ENCODE measurements at regions not wholly inside any gene's neighbourhood (a gene's known extent, or its start where the extent isn't known, plus 50 kb on each side); places are given as distances from the start of the nearest gene placed in this dataset.

DNA sequence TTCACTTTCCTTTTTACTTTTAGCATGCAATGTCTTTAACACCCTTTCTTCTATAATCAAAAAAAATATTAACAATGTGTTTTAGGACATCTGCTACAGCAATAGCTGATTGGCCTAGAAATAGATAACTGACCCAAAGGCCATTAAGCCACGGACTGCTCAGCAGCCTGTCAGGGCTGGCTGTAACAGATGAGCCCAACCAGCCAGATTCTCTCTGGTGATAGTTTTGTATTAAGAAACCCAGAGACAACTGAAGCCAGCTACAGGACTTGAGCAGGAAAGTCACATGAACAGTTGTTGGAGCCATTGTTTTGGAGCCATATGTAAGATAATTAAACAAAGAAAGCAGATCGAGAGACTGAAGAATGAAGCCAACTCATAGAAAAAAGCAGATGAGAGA is 80.3 kb downstream of the DDIT4L start:
- H3K4me1 ChIP-seq = no peaks in the 10 kb centered on the region

DNA sequence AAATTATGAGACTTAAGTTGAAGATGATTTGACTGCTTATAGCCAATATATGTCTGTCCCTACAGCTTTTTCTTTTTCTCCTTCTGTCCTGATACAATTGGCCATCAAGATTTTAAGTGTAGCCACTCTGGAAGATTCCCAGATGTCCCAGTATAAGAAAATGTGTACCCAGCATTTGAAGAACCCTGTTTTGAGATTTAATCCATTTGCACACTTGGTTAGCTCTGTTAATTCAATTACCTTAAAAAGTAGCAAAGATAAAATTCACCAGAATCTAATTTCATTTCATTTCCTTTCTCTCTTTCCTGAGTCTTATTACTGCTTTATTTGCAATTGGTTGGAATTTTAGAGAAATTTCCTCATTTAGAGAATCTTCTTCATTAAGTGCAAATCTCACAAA is 81.4 kb downstream of the DDIT4L start:
- Histone ChIP-seq H3K9me3 (no peaks in the 10 kb centered on the region), H3K4me1 (no peaks in the 10 kb centered on the region), H3K27ac (no peak overlapping the region), H3K4me3 (no peak overlapping the region), H3K36me3 (ENCODE audit: insufficient read depth in 1 of 2, low read depth in 1 of 2) (no peaks in the 10 kb centered on the region), H3K27me3 (ENCODE audit: insufficient read depth in 3 of 3, low read length in 2 of 3) (no peaks in the 10 kb centered on the region)
- no peak for DNase-seq
- TF ChIP-seq, protein P1, sequence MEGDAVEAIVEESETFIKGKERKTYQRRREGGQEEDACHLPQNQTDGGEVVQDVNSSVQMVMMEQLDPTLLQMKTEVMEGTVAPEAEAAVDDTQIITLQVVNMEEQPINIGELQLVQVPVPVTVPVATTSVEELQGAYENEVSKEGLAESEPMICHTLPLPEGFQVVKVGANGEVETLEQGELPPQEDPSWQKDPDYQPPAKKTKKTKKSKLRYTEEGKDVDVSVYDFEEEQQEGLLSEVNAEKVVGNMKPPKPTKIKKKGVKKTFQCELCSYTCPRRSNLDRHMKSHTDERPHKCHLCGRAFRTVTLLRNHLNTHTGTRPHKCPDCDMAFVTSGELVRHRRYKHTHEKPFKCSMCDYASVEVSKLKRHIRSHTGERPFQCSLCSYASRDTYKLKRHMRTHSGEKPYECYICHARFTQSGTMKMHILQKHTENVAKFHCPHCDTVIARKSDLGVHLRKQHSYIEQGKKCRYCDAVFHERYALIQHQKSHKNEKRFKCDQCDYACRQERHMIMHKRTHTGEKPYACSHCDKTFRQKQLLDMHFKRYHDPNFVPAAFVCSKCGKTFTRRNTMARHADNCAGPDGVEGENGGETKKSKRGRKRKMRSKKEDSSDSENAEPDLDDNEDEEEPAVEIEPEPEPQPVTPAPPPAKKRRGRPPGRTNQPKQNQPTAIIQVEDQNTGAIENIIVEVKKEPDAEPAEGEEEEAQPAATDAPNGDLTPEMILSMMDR (IDR thresholded peaks at IDR 0.05) = no peak
- ATAC-seq = no peak
- intact Hi-C loops (cut with DNase I) = no loop called here

More for the DNA sequence above, 80.3 kb downstream of the DDIT4L start:
- no peak overlapping the region for H3K4me3 ChIP-seq
- intact Hi-C loops (cut with DNase I) = no loop called here
- no peak overlapping the region for H3K27ac ChIP-seq
- no peak for ATAC-seq
- WGBS, 3 donors = 49 to 63% (median 55%) methylated on average over 2 of the region's 2 CpGs
- TF ChIP-seq, protein P1 (IDR thresholded peaks at IDR 0.05) = no peak
- H3K27me3 ChIP-seq (ENCODE audit: insufficient read depth in 3 of 3, low read length in 2 of 3) = no peaks in the 10 kb centered on the region
- no peaks in the 10 kb centered on the region for H3K36me3 ChIP-seq (ENCODE audit: insufficient read depth in 1 of 2, low read depth in 1 of 2)
- no peak for DNase-seq
- H3K9me3 ChIP-seq = no peaks in the 10 kb centered on the region

DNA sequence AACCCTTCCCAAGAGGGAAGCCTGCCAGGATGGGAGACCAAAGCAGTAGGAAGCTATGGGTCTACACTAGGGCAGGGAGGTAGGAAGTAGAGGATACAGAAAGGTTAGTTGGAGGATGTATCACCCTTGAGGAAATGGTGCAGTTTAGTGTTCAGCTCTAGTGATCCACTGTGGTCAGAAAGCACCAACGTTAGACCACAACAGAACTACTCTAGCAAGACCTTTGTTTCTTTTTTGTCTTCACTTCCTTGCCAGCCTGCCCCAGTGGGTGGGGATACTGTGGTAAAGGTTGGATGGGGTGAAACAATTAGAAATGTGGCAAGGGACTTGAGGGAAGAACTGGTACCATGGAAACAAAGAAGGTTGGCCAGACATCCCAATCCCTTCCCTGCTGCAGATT is 83.3 kb downstream of the DDIT4L start:
- H3K4me1 ChIP-seq = no peaks in the 10 kb centered on the region
- no peaks in the 10 kb centered on the region for H3K9me3 ChIP-seq
- H3K4me3 ChIP-seq = no peak overlapping the region
- intact Hi-C loops (cut with DNase I) = no loop called here
- DNase-seq (no peak), ATAC-seq (no peak)
- H3K36me3 ChIP-seq (ENCODE audit: insufficient read depth in 1 of 2, low read depth in 1 of 2) = no peaks in the 10 kb centered on the region
- H3K27ac ChIP-seq = no peak overlapping the region
- TF ChIP-seq, protein P1 (IDR thresholded peaks at IDR 0.05) = no peak
- WGBS, 3 donors = 64 to 69% (median 66%) methylated on average over 1 of the region's 1 CpG
- no peaks in the 10 kb centered on the region for H3K27me3 ChIP-seq (ENCODE audit: insufficient read depth in 3 of 3, low read length in 2 of 3)

DNA sequence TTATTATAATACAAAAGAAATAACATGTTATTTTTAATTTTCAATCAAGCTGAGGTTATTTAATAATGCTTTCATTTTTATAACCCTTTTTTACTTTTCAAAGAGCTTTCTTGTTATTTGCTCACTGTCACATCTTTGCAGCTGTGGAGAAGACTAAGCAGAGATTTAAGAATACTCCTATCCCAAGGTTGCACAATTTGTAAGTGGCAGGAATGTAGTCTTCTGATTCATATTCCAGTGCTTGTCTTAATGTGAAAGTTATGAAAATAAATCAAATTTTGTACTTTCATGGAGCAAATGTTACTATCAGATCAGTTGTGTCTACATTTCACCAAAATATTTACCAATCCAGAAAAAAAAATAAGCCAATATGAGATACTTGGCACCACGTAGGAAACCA is 86.6 kb downstream of the DDIT4L start:
- TF ChIP-seq, protein P1 (IDR thresholded peaks at IDR 0.05) = no peak
- intact Hi-C loops (cut with DNase I) = no loop called here
- DNase-seq = no peak
- 70 to 82% (median 71%) methylated on average over 1 of the region's 1 CpG for WGBS, 3 donors
- no peaks in the 10 kb centered on the region for H3K4me1 ChIP-seq
- H3K4me3 ChIP-seq = no peak overlapping the region
- no peaks in the 10 kb centered on the region for H3K27me3 ChIP-seq (ENCODE audit: insufficient read depth in 3 of 3, low read length in 2 of 3)
- ATAC-seq = no peak
- H3K36me3 ChIP-seq (ENCODE audit: insufficient read depth in 1 of 2, low read depth in 1 of 2) = no peaks in the 10 kb centered on the region
- no peak overlapping the region for H3K27ac ChIP-seq
- H3K9me3 ChIP-seq = no peaks in the 10 kb centered on the region

DNA sequence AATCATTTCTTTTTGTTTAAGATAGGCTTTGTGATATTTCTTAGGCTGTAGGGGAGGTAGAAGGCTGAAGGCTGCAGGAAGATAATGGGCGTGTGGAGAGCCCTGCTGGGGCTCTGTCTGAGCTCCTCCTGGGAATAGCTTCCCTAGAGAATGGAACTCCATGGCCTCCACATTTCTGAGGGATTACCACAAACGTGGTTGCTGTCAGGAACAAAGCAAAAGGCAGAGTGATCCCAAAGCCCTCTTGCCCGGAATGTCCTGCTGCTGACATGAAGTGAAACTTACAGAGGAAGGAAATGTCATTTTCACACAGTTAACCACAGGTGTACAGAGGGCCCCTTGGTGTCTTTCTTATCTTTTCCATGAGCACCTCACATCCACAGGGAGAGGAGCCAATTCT is 89.3 kb downstream of the DDIT4L start:
- intact Hi-C loops (cut with DNase I) = no loop called here
- Histone ChIP-seq H3K9me3 (no peaks in the 10 kb centered on the region), H3K4me1 (peaks cover 3% of the 10 kb centered on the region), H3K27ac (no peak overlapping the region), H3K27me3 (ENCODE audit: insufficient read depth in 3 of 3, low read length in 2 of 3) (no peaks in the 10 kb centered on the region), H3K36me3 (ENCODE audit: insufficient read depth in 1 of 2, low read depth in 1 of 2) (no peaks in the 10 kb centered on the region), H3K4me3 (no peak overlapping the region)
- ATAC-seq (no peak), DNase-seq (no peak)
- TF ChIP-seq, protein P1 (IDR thresholded peaks at IDR 0.05) = no peak
- 54 to 60% (median 57%) methylated on average over 3 of the region's 3 CpGs for WGBS, 3 donors

Measured in psoas muscle (tissue), 7 donors.